ENCODE measurements at regions not wholly inside any gene's neighbourhood (a gene's known extent, or its start where the extent isn't known, plus 50 kb on each side); places are given as distances from the start of the nearest gene placed in this dataset.
A peak's percentile ranks its signal among the peaks of the same experiment; 100 is the strongest.

DNA sequence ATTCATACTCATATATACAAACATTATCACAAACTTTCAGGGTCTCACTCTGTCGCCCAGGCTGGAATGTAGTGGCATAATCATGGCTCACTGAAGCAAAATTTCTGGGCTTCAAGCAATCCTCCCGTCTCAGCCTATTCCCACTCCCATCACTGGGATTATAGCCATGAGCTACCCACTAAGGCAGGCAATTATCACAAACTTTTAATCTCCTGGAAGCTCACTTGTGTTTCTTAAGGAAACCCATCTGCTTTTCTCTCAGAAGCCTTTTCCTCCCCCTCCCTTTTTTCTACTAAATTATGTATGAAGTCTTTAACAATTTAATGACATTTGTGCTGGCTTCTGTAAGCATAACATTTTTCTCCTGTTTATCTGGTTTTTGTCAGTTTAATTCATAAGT is 170.5 kb downstream of the AREG start:
- H3K4me1 Mint-ChIP-seq (ENCODE audit: low read depth), result no peaks in the 10 kb centered on the region
- H3K9me3 Mint-ChIP-seq, result no peaks in the 10 kb centered on the region
- no peak for ATAC-seq

DNA sequence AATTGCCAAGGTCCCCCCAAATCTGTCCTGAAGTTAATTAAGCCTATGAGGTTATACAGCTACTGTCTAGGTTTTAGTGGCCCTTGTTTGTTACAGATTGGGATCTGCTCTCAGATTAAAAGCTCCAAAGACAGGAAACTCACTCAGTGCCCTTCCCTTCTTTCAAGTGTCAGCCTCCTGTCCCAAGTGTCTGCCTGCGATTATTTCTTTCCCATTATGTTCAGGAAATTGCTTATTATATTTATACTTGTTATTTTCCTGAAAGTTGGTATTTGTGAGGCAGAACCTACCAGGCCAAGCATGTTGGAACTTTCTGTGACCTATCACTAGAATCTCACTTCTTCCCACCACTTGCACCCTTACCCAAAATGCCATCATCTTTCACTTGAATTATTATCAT is 173.2 kb downstream of the AREG start:
- Mint-ChIP-seq H3K9me3 (no peaks in the 10 kb centered on the region), H3K4me1 (ENCODE audit: low read depth) (peaks cover 1% of the 10 kb centered on the region), H3K36me3 (ENCODE audit: insufficient read depth) (no peaks in the 10 kb centered on the region), H3K4me3 (no peak overlapping the region), H3K27me3 (ENCODE audit: low read depth) (peaks cover 10% of the 10 kb centered on the region)
- DNase-seq (no peak), ATAC-seq (no peak)

More for the DNA sequence above, 170.5 kb downstream of the AREG start:
- Mint-ChIP-seq H3K36me3 (ENCODE audit: insufficient read depth) (no peaks in the 10 kb centered on the region), H3K27me3 (ENCODE audit: low read depth) (peaks cover 7% of the 10 kb centered on the region), H3K4me3 (no peak overlapping the region)
- no peak for DNase-seq

DNA sequence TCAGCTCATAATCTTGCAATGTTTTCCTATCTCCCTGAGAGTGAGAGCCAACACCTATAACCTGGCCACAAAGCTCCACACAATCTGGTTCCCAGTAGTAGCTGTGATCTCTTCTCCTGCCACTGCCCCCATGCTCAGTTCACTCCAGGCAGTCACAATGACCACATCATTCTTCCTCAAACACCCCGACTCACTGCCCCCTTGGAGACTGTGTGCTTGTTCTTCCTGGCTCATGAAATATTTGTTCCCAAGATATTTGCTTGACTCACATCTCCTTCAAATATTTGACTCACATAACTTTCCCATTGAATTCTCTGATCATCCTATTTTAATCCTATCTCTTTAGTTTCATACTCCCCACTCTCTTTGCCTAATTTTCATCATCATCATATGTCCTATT is 173.7 kb downstream of the AREG start:
- no peaks in the 10 kb centered on the region for H3K9me3 Mint-ChIP-seq
- peaks cover 11% of the 10 kb centered on the region for H3K27me3 Mint-ChIP-seq (ENCODE audit: low read depth)
- no peaks in the 10 kb centered on the region for H3K36me3 Mint-ChIP-seq (ENCODE audit: insufficient read depth)
- peaks cover 4% of the 10 kb centered on the region for H3K4me1 Mint-ChIP-seq (ENCODE audit: low read depth)
- DNase-seq (no peak), ATAC-seq (no peak)
- no peak overlapping the region for H3K4me3 Mint-ChIP-seq

DNA sequence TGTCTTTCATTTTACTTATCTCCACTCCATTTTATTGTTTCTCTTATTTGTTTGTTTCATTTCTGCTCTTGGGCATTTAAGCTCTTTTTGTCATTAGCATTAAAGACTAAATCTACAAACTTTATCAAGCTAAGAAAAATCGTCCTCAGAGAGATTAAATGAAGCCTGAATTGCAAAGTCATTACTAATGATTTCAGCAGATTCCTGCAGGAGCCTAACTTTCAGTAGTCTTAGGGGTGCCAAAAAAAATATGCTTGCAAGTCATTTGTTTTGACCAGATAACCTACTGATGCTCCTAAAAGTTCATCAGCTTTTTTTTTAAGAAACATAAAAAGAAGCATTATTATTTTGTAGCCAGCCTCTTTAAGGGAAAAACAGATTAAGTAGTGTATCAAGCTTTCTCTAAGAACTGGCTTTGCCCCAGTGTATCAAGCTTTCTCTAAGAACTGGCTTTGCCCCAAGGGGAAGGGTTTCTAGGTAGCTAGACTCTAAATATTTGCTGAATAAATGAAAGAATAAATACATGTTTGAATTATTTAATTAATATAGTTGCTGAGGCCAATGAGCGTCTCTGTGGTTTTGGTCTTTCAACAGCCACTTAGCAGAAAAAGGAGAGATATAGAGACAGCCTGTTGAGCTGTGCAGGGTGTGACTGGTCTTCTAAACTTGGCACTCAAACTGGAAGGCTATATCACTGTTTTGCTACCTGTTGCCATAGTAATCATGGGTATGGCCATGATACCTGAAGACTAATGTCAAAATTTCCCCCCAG is 174.2 kb downstream of the BTC start:
- H3K4me3 Mint-ChIP-seq, result no peak overlapping the region
- DNase-seq (no peak), ATAC-seq (no peak)
- no peaks in the 10 kb centered on the region for H3K9me3 Mint-ChIP-seq
- peaks cover 11% of the 10 kb centered on the region for H3K27me3 Mint-ChIP-seq (ENCODE audit: low read depth)
- no peaks in the 10 kb centered on the region for H3K36me3 Mint-ChIP-seq (ENCODE audit: insufficient read depth)
- peaks cover 11% of the 10 kb centered on the region for H3K4me1 Mint-ChIP-seq (ENCODE audit: low read depth)

DNA sequence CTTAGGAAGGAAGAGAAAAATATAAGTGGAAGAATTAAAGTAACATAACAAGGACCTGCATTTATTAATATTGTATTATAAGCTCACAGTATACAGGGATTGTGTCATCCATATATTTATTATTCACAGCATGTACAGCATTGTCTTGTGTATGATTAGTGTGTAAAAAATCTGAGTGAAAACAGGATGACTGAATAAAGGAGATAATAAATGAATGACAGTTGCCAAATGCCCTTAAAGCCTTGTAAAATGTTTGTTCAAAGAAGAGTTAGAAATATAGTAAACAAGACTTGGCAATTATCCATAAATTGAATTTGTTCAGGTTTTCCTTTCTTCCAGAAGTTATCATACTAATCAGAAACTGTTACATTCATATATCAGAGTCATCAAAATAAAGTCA is 172.7 kb downstream of the BTC start:
- Mint-ChIP-seq H3K36me3 (ENCODE audit: insufficient read depth) (no peaks in the 10 kb centered on the region), H3K4me3 (no peak overlapping the region), H3K27me3 (ENCODE audit: low read depth) (peaks cover 11% of the 10 kb centered on the region), H3K4me1 (ENCODE audit: low read depth) (peaks cover 16% of the 10 kb centered on the region), H3K9me3 (no peaks in the 10 kb centered on the region)
- ATAC-seq, result no peak
- DNase-seq, result no peak

DNA sequence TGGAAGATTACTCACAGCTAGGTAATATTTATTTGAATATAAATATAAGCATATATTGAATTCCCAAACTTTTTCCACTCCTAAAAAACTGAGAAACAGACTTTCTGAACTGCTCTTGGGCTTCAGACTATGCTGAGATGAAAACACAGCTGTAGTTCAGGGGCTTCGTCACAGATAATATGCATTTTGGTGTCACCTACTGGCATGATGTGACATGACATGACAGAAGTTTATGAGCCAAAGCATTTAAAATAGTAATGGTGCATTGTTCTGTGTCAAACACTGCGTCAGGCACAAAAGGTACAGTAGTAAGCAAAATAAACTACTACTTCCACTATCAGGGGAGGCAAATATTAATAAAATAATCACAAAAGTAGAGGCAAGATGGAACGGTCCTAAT is 171.3 kb downstream of the BTC start:
- H3K36me3 Mint-ChIP-seq (ENCODE audit: insufficient read depth), result no peaks in the 10 kb centered on the region
- peaks cover 11% of the 10 kb centered on the region for H3K27me3 Mint-ChIP-seq (ENCODE audit: low read depth)
- no peak for ATAC-seq
- DNase-seq, result no peak
- H3K4me3 Mint-ChIP-seq, result no peak overlapping the region
- H3K9me3 Mint-ChIP-seq, result no peaks in the 10 kb centered on the region
- H3K4me1 Mint-ChIP-seq (ENCODE audit: low read depth), result peaks cover 16% of the 10 kb centered on the region

DNA sequence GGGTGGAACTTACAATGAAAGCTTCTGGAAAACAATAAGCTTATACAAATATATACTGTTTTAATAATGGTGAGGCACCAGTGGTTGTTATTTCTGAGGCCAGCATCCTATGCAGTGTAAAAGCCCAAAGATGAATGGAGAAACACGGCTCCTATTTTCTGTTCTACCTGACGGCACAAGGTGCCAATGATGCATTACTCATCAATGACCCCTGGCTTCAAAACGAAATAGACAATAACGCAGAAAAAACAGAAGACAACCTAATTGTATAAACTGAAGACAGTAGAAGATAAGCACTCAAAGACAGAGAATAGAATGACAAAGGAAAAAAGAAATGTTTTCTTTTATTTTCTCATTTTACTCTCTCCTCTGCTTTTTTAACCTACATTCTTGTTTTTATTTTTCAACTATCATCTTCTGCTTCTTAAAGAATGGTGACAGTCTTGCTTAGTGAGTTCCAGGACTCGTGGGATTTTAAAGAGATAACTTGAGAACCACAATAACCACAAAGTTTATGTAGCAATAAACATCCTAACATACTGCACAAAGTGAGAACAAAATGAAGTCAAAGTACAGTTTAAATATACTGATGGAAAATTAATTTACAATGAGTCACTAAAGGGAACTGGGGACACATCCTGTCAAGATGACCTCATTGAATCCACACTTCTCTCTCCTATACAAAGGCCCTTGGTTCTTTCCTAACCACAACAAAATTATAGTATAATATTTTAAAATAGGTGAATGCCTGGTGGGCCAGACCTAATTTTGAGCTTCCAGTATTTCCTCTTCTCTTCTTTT is 169.8 kb downstream of the BTC start:
- Mint-ChIP-seq H3K9me3 (no peaks in the 10 kb centered on the region), H3K4me1 (ENCODE audit: low read depth) (peaks cover 16% of the 10 kb centered on the region), H3K36me3 (ENCODE audit: insufficient read depth) (no peaks in the 10 kb centered on the region), H3K4me3 (no peak overlapping the region), H3K27me3 (ENCODE audit: low read depth) (peaks cover 5% of the 10 kb centered on the region)
- ATAC-seq, result peak; percentile 14 to 37
- DNase-seq, result no peak

DNA sequence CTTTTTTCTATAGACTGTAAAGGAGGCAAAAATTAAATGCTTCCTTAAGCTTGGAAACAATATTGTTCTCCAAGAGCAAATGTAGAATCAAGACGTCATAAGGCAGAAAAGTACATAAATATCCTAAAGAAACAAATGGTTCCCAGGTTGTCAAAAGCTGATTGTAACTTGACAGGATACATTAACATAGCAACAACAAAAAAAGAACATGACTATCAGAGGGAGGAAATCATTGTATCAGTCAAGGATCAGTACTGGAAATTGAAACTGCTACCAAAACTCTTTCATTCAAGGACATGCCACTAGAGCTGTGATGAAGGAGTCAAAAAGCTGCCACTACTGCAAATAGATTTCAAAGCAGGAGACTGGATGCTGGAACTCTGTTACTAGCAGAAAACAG is 168.3 kb downstream of the BTC start:
- Mint-ChIP-seq H3K27me3 (ENCODE audit: low read depth) (peaks cover 5% of the 10 kb centered on the region), H3K4me3 (no peak overlapping the region), H3K9me3 (no peaks in the 10 kb centered on the region), H3K4me1 (ENCODE audit: low read depth) (peaks cover 16% of the 10 kb centered on the region), H3K36me3 (ENCODE audit: insufficient read depth) (no peaks in the 10 kb centered on the region)
- peak; percentile 38 to 46 for ATAC-seq
- no peak for DNase-seq

DNA sequence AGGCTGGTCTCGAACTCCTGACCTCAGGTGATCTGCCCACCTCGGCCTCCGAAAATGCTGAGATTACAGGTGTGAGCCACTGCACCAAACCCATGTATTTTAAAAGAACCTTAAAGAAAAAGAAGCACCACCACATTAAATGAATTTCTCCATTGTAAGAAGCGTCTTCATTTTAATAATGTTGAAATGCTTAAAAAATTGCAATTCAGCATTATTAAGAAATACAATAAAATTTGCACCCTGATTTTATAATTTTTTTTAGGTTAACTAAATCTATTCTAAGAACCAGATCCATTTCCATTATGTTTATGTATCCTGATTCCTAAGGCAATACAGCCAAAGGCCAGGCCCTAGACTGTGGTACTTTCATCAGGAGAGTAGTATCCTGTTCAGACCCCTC is 167.2 kb downstream of the BTC start:
- no peaks in the 10 kb centered on the region for H3K36me3 Mint-ChIP-seq (ENCODE audit: insufficient read depth)
- DNase-seq (no peak), ATAC-seq (no peak)
- H3K4me3 Mint-ChIP-seq, result no peak overlapping the region
- H3K27me3 Mint-ChIP-seq (ENCODE audit: low read depth), result peaks cover 5% of the 10 kb centered on the region
- H3K4me1 Mint-ChIP-seq (ENCODE audit: low read depth), result peaks cover 18% of the 10 kb centered on the region
- no peaks in the 10 kb centered on the region for H3K9me3 Mint-ChIP-seq

DNA sequence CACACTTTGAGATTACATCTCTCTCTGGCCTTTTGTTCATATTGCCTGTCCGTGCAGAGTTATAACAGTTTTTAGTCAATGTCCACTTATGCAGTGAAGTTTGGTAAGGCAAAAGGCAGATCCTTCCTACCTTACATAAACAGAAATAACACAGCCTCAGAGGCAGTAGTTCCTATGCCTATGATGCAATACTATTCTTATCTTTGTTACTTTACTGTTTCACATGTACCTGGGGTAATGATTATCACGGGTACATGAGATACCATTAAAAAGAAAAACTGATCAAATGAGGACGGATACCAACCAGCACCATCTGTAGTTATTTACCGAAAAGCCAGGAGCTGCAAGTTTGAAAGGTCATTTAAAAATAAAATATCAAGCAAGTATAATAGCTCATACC is 166.8 kb downstream of the BTC start:
- peaks cover 3% of the 10 kb centered on the region for H3K27me3 Mint-ChIP-seq (ENCODE audit: low read depth)
- H3K4me3 Mint-ChIP-seq, result no peak overlapping the region
- no peaks in the 10 kb centered on the region for H3K36me3 Mint-ChIP-seq (ENCODE audit: insufficient read depth)
- peaks cover 18% of the 10 kb centered on the region for H3K4me1 Mint-ChIP-seq (ENCODE audit: low read depth)
- ATAC-seq, result no peak
- no peaks in the 10 kb centered on the region for H3K9me3 Mint-ChIP-seq
- no peak for DNase-seq

DNA sequence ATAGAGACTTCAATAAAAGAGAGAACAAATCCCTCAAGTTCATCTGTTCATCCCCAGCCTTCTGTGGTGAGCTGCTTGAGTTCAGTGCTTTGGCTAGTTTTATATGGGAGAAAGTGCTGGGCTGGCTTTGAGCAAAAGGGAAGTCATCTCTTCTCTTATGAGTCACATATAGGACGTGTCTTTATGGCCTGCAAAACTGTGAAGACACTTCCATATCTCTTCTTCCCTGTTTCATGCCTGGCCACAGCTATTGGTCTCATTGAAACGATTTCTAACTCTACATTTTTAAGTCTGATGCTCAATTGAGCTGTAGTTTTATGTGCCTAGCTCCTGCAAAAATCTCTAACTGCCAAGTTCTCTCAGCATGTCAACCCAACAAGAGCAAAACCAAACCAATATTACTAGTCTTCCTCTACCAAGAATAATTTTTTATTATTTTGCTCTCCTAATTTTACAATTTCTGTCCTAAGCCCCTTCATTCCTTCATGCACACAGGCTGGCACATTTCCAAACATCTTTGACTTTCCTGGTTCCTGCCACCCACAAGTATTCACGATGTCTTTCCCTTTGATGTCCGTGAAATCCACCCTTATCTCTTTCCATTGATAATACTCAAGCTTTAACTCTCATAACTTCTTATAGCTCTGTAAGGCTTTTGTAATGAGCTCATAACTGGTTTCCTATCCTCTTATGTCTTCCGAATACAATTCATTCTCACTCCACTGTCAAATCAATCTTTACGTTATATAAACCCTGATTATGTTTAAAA is 165.3 kb downstream of the BTC start:
- DNase-seq, result no peak
- H3K36me3 Mint-ChIP-seq (ENCODE audit: insufficient read depth), result no peaks in the 10 kb centered on the region

DNA sequence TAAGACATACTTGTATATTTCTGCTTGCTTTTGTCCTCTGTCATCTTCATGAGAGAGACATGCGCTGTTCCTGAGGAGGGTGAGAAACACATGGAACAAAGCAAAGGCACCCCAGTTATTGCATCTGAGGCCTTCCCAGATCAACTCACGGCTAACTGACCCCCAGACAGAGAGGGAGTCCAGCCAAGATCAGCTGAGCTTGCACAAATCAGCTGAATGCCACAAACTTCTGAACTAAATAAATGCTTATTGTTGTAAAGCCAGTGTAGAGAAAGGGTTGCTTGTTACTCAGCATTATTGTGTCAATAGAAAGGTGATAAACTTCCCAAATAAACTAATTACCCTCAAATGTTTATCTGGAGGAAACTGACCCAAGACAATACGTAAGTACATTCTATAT is 163.8 kb downstream of the BTC start:
- ATAC-seq (no peak), DNase-seq (no peak)
- Mint-ChIP-seq H3K9me3 (no peaks in the 10 kb centered on the region), H3K4me1 (ENCODE audit: low read depth) (peaks cover 21% of the 10 kb centered on the region), H3K36me3 (ENCODE audit: insufficient read depth) (no peaks in the 10 kb centered on the region), H3K4me3 (no peak overlapping the region), H3K27me3 (ENCODE audit: low read depth) (peaks cover 3% of the 10 kb centered on the region)

More for the DNA sequence above, 165.3 kb downstream of the BTC start:
- no peak overlapping the region for H3K4me3 Mint-ChIP-seq
- ATAC-seq, result no peak
- H3K4me1 Mint-ChIP-seq (ENCODE audit: low read depth), result peaks cover 27% of the 10 kb centered on the region
- H3K27me3 Mint-ChIP-seq (ENCODE audit: low read depth), result peaks cover 3% of the 10 kb centered on the region
- H3K9me3 Mint-ChIP-seq, result no peaks in the 10 kb centered on the region

DNA sequence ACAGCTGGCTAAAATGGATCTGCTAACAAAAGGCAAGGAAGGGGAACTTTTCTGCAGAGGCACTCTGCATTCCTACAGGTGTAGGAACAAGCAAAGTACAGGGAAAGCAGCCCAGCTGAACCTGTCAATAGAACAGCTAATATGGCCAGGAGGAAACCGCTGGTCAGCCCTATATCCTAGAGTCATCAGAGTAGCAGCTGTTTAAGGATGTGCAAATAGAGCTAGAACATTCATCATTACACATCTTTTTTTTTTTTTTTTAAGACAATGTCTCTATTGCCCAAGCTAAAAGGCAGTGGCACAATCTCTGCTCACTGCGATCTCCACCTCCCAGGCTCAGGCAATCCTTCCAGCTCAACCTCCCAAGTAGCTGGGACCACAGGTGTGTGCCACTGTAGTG is 163.0 kb downstream of the BTC start:
- H3K36me3 Mint-ChIP-seq (ENCODE audit: insufficient read depth), result no peaks in the 10 kb centered on the region
- ATAC-seq, result no peak
- no peaks in the 10 kb centered on the region for H3K9me3 Mint-ChIP-seq
- H3K4me1 Mint-ChIP-seq (ENCODE audit: low read depth), result peaks cover 17% of the 10 kb centered on the region
- no peak for DNase-seq
- peaks cover 3% of the 10 kb centered on the region for H3K27me3 Mint-ChIP-seq (ENCODE audit: low read depth)
- H3K4me3 Mint-ChIP-seq, result no peak overlapping the region

DNA sequence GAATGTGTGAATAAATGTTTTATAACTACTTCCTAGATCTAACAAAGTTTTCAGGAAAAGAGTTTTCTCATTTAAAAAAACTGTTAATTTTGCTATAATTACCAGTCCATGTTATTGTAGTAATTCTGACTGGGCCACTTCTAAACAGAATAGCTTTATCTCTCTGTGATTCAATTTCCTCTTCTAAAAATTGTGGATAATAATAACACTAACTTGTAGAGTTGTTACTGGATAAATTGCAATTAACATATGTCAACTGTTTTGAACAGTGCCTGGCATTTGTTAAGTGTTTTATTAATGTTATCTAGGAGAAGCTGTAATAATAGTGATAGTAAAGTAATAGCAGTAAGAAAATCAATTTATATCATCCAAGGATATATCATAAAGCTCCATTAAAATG is 162.3 kb downstream of the BTC start:
- DNase-seq, result no peak
- Mint-ChIP-seq H3K9me3 (no peaks in the 10 kb centered on the region), H3K4me3 (no peak overlapping the region), H3K27me3 (ENCODE audit: low read depth) (peaks cover 3% of the 10 kb centered on the region), H3K36me3 (ENCODE audit: insufficient read depth) (no peaks in the 10 kb centered on the region), H3K4me1 (ENCODE audit: low read depth) (peaks cover 17% of the 10 kb centered on the region)
- ATAC-seq, result no peak
